CD4-positive, alpha-beta T cell (primary cell): ENCODE measurements at regions not wholly inside any gene's neighbourhood (a gene's known extent, or its start where the extent isn't known, plus 50 kb on each side); places are given as distances from the start of the nearest gene placed in this dataset.

Source experiments
- ATAC-seq: fragments of 200-7000 bp; cut with Tn5 transposase; one replicate; pipeline ENCODE4 v1.10.0; 2022; ENCODE audit warnings: mild to moderate bottlenecking; ENCODE audit not compliant: poor library complexity
- CTCF ChIA-PET: fragments of 350-600 bp; sonication (Branson Sonifier 250); formaldehyde crosslinking; loops from one replicate; lab custom pipeline; 2021; ENCODE audit warnings: antibody characterized with exemption, inconsistent platforms; lab: Charles Lee
- POLR2A ChIA-PET: fragments of 350-600 bp; sonication (Branson Sonifier 250); formaldehyde crosslinking; loops from one replicate; lab custom pipeline; 2021; ENCODE audit warnings: antibody characterized with exemption, inconsistent platforms; lab: Charles Lee
- DNase-seq, 14 experiments: peaks; one replicate each; pipeline ENCODE4 v3.0.0-alpha.2; 2013 to 2020; ENCODE audit warnings: mixed read lengths in 2 of 14
- H3K27ac ChIP-seq, 2 donors: one replicate each; pipeline versions ENCODE4 v1.5.1 to v1.7.0; 2013; ENCODE audit warnings: low read length in 2 of 2, low read depth in 1 of 2, mild to moderate bottlenecking in 1 of 2
- H3K27me3 ChIP-seq, 2 experiments: 1 replicate in 1 of 2; 2 replicates in 1 of 2; pipeline versions ENCODE4 v1.6.1 to v1.7.0; 2013; ENCODE audit warnings: low read length in 2 of 2, control low read depth in 1 of 2, mild to moderate bottlenecking in 1 of 2, moderate library complexity in 1 of 2; ENCODE audit not compliant: insufficient read depth in 2 of 2, control insufficient read depth in 1 of 2
- H3K36me3 ChIP-seq: one replicate; pipeline ENCODE4 v1.6.1; 2013; ENCODE audit warnings: low read length, control low read depth; ENCODE audit not compliant: insufficient read depth
- H3K4me1 ChIP-seq: one replicate; pipeline ENCODE4 v1.6.1; 2013; ENCODE audit warnings: low read length, control low read depth; ENCODE audit not compliant: insufficient read depth
- H3K4me3 ChIP-seq: one replicate; pipeline ENCODE4 v1.5.1; 2013; ENCODE audit warnings: mild to moderate bottlenecking, low read length, moderate library complexity
- H3K9me3 ChIP-seq, 2 experiments: 1 replicate in 1 of 2; 2 replicates in 1 of 2; pipeline versions ENCODE4 v1.6.1 to v1.7.0; 2013; ENCODE audit warnings: low read length in 2 of 2, mild to moderate bottlenecking in 2 of 2, control low read depth in 1 of 2, moderate library complexity in 1 of 2; ENCODE audit not compliant: control insufficient read depth in 1 of 2, insufficient read depth in 1 of 2
- H3K27ac Mint-ChIP-seq: one replicate; pipeline ENCODE4 v1.8.0; 2020; ENCODE audit warnings: mixed read lengths
- H3K27me3 Mint-ChIP-seq: one replicate; pipeline ENCODE4 v1.8.0; 2021; ENCODE audit warnings: mixed read lengths
- H3K36me3 Mint-ChIP-seq: one replicate; pipeline ENCODE4 v1.8.0; 2021; ENCODE audit warnings: low read depth, mixed read lengths
- H3K4me1 Mint-ChIP-seq: one replicate; pipeline ENCODE4 v1.8.0; 2021; ENCODE audit warnings: low read depth, mixed read lengths
- H3K4me3 Mint-ChIP-seq: one replicate; pipeline ENCODE4 v1.8.0; 2020; ENCODE audit warnings: mild to moderate bottlenecking, mixed read lengths
- H3K9me3 Mint-ChIP-seq: one replicate; pipeline ENCODE4 v1.8.0; 2020; ENCODE audit warnings: mixed read lengths
- CTCF ChIP-seq: fragments of 200-600 bp; IDR thresholded peaks from one replicate; pipeline ENCODE4 v1.8.0; 2022; ENCODE audit warnings: antibody characterized with exemption, mild to moderate bottlenecking
- intact Hi-C, 2 experiments: fragments of 100-400 bp; cut with DNase I in 1 of 2; cut with micrococcal nuclease in 1 of 2; formaldehyde crosslinking; loops; one replicate each; pipeline versions ENCODE4 v1.15.1 to v1.9.0; 2023 to 2025; cut with DNase I, micrococcal nuclease

DNA sequence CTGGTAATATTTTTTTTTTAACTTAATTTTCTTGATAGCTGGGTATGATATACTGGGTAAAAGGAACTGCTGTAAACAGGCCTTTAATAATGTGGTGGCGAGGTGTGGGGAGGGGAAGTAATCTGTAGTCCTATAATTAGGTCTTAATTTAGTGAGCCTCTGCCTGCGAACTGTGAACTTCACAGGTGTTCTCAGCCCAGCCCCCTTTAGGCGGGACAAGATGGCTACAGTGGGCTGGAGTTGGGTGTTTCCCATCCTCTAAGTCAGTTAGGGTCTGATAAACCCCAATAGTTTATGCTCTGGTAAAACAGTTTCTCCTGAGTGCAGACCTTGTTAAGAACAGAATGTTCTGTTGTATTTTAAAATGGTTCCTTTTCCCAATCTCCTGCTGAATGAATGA, 97.6 kb upstream of the SERP2 start:
- Mint-ChIP-seq H3K27ac (peak overlapping the region; percentile 95), H3K4me1 (peaks cover 47% of the 10 kb centered on the region), H3K27me3 (no peaks in the 10 kb centered on the region), H3K36me3 (peaks cover 20% of the 10 kb centered on the region), H3K4me3 (no peak overlapping the region), H3K9me3 (peaks cover 7% of the 10 kb centered on the region)
- Histone ChIP-seq H3K36me3 (no peaks in the 10 kb centered on the region), H3K27me3 (no peaks in the 10 kb centered on the region), H3K4me1 (peaks cover 24% of the 10 kb centered on the region), H3K4me3 (no peak overlapping the region), H3K9me3 (no peaks in the 10 kb centered on the region), H3K27ac (no peak overlapping the region)
- DNase-seq = no peak
- intact Hi-C loops = loop anchor here (5.0 to 10.0 kb wide), 4 partner anchors 131 to 639 kb away; no protein-coding TSS in a partner anchor
- no peak for ATAC-seq
- ChIA-PET CTCF (no interaction called here), POLR2A (interaction anchor here (2.6 kb wide), 1 partner anchor 397 kb away, joined by 8 read pairs; the partner anchor contains the start of genes CCDC122 and LACC1)
- no peak for TF ChIP-seq CTCF

DNA sequence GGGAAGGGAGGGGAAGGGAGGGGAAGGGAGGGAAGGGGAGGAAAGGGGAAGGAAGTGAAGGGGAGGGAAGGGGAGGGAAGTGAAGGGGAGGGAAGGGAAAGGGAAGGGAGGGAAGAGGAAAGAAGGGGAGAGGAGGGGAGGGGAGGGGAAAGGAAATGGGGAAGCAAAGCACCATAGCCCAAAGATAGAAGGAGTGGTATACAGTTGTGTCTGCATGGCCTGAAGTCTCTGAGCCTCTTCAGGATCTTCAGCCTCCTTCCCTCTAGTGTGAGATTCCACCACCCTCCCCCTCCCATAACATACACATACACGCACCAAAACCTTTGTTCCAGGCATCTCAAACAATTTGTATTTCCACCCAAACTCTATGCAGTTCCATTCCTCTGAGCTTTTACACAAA, 96.2 kb upstream of the SERP2 start:
- Mint-ChIP-seq H3K36me3 (peaks cover 20% of the 10 kb centered on the region), H3K9me3 (peaks cover 7% of the 10 kb centered on the region), H3K27ac (peak overlapping the region; percentile 84), H3K27me3 (peaks cover 9% of the 10 kb centered on the region), H3K4me1 (peaks cover 47% of the 10 kb centered on the region), H3K4me3 (no peak overlapping the region)
- CTCF ChIA-PET = no interaction called here
- Histone ChIP-seq H3K9me3 (no peaks in the 10 kb centered on the region), H3K36me3 (no peaks in the 10 kb centered on the region), H3K27ac (no peak overlapping the region), H3K4me1 (peaks cover 24% of the 10 kb centered on the region), H3K27me3 (no peaks in the 10 kb centered on the region), H3K4me3 (no peak overlapping the region)
- ATAC-seq = no peak
- DNase-seq = no peak
- POLR2A ChIA-PET = no interaction called here
- TF ChIP-seq CTCF = no peak
- intact Hi-C loops = loop anchor here (5.0 to 10.0 kb wide), 4 partner anchors 133 to 637 kb away; no protein-coding TSS in a partner anchor

- CTCF ChIA-PET = no interaction called here
- no peaks in the 10 kb centered on the region for H3K9me3 ChIP-seq
- peaks cover 0 to 3% of the 10 kb centered on the region in 2 experiments for H3K27me3 ChIP-seq
- ATAC-seq = no peak
- Mint-ChIP-seq H3K4me3 (peak overlapping the region; percentile 16), H3K27me3 (peaks cover 14% of the 10 kb centered on the region), H3K9me3 (peaks cover 7% of the 10 kb centered on the region), H3K4me1 (peaks cover 44% of the 10 kb centered on the region), H3K27ac (peak overlapping the region; percentile 84), H3K36me3 (peaks cover 20% of the 10 kb centered on the region)
- POLR2A ChIA-PET = no interaction called here
- H3K4me3 ChIP-seq = no peak overlapping the region
- peaks cover 24% of the 10 kb centered on the region for H3K4me1 ChIP-seq
- no peak for TF ChIP-seq CTCF
- no peaks in the 10 kb centered on the region for H3K36me3 ChIP-seq
- H3K27ac ChIP-seq = no peak overlapping the region
- DNase-seq = peak in 2 of 14 experiments; percentile 31 to 34
- intact Hi-C loops = loop anchor here (5.0 to 10.0 kb wide), 4 partner anchors 133 to 637 kb away; no protein-coding TSS in a partner anchor
These were observed 95.5 kb upstream of the SERP2 start for GRCh38 chr13:44278166-44278565.
